RWPE2 (cell line): ENCODE measurements at regions not wholly inside any gene's neighbourhood (a gene's known extent, or its start where the extent isn't known, plus 50 kb on each side); places are given as distances from the start of the nearest gene placed in this dataset.
"Not testable (repeated sequence)": the region's sequence is repeated elsewhere in the genome, so short reads cannot be mapped to it uniquely, and the experiment has no call there.

Experiments
- ATAC-seq: fragments of 200-7000 bp; cut with Tn5 transposase; 3 replicates; pipeline ENCODE4 v1.9.1; 2021; ENCODE audit warnings: low read depth
- DNase-seq: peaks from one replicate; pipeline ENCODE4 v3.0.0-alpha.2; 2020; ENCODE audit warnings: low spot score
- H3K27ac ChIP-seq: fragments of 450-650 bp; 2 replicates; pipeline ENCODE4 v1.5.1; 2017; ENCODE audit warnings: mild to moderate bottlenecking; ENCODE audit not compliant: poor library complexity, severe bottlenecking
- H3K27me3 ChIP-seq: fragments of 250-450 bp; sonication (Bioruptor Pico); 2 replicates; pipeline ENCODE4 v1.5.1; 2021; ENCODE audit warnings: mild to moderate bottlenecking, moderate library complexity; ENCODE audit not compliant: insufficient read depth, poor library complexity, severe bottlenecking
- H3K36me3 ChIP-seq: fragments of 250-450 bp; sonication (Bioruptor Pico); 2 replicates; pipeline ENCODE4 v1.5.1; 2020; ENCODE audit warnings: low read depth, mild to moderate bottlenecking, moderate library complexity
- H3K4me1 ChIP-seq: fragments of 250-450 bp; sonication (Bioruptor Pico); 2 replicates; pipeline ENCODE4 v1.5.1; 2021; ENCODE audit warnings: mild to moderate bottlenecking, moderate library complexity; ENCODE audit not compliant: insufficient read depth, poor library complexity, severe bottlenecking
- H3K4me3 ChIP-seq: fragments of 250-450 bp; sonication (Bioruptor Pico); 2 replicates; pipeline ENCODE4 v1.5.1; 2021; ENCODE audit warnings: mild to moderate bottlenecking, moderate library complexity; ENCODE audit not compliant: severe bottlenecking
- H3K9me3 ChIP-seq: fragments of 250-450 bp; sonication (Bioruptor Pico); 2 replicates; pipeline ENCODE4 v1.5.1; 2021; ENCODE audit warnings: mild to moderate bottlenecking, moderate library complexity; ENCODE audit not compliant: severe bottlenecking
- TF ChIP-seq, protein P1 (sequence below): fragments of 450-650 bp; IDR thresholded peaks from one replicate; pipeline ENCODE4 v1.5.1; 2017; ENCODE audit warnings: mild to moderate bottlenecking, moderate library complexity; ENCODE audit not compliant: poor library complexity, severe bottlenecking

DNA sequence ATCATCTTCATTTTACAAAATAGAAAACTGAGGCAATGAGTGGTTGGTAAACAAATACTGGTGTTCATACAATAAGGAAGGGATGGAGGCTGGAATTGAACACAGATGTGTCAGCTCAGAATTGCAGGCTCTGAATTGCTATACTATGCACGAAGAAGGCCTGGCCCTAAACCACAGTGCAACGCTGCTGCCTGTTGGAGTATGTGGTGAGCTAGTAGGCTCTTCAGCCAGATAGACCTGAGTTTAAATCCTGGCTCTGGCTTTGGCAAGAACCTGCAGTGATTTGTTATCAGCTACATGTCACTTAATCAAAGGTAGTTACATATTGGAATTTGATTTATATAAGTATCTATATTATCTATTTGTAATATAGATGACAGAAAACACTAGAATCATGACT lies 1602.4 kb upstream of the CELF4 start:
- H3K36me3 ChIP-seq, result no peaks in the 10 kb centered on the region
- H3K9me3 ChIP-seq, result no peaks in the 10 kb centered on the region
- H3K4me3 ChIP-seq, result no peak overlapping the region
- ATAC-seq (no peak), DNase-seq (no peak)
- H3K27me3 ChIP-seq, result no peaks in the 10 kb centered on the region
- TF ChIP-seq, protein P1, sequence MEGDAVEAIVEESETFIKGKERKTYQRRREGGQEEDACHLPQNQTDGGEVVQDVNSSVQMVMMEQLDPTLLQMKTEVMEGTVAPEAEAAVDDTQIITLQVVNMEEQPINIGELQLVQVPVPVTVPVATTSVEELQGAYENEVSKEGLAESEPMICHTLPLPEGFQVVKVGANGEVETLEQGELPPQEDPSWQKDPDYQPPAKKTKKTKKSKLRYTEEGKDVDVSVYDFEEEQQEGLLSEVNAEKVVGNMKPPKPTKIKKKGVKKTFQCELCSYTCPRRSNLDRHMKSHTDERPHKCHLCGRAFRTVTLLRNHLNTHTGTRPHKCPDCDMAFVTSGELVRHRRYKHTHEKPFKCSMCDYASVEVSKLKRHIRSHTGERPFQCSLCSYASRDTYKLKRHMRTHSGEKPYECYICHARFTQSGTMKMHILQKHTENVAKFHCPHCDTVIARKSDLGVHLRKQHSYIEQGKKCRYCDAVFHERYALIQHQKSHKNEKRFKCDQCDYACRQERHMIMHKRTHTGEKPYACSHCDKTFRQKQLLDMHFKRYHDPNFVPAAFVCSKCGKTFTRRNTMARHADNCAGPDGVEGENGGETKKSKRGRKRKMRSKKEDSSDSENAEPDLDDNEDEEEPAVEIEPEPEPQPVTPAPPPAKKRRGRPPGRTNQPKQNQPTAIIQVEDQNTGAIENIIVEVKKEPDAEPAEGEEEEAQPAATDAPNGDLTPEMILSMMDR, result no peak
- no peaks in the 10 kb centered on the region for H3K4me1 ChIP-seq
- no peak overlapping the region for H3K27ac ChIP-seq

DNA sequence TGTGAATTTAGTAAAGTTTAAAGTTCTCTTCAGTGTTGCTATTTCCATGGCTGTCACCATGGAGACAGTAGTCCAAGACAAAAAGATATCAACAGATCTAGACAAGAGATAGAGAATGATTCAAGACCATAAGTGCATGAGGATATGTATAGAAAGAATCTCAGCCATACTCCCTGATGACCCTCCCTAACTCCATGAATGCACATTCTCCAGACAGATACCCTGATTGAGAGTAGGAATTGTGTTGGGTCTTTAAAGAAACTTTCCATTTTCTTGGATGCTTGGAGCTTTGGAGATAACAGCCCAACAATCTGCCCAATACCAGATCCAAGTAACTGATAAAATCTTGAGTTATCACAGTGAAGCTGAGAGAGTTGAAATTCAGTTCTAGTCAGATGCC lies 1601.2 kb upstream of the CELF4 start:
- Histone ChIP-seq H3K9me3 (no peaks in the 10 kb centered on the region), H3K36me3 (no peaks in the 10 kb centered on the region), H3K4me3 (no peak overlapping the region), H3K27ac (no peak overlapping the region), H3K4me1 (no peaks in the 10 kb centered on the region), H3K27me3 (no peaks in the 10 kb centered on the region)
- ATAC-seq, result no peak
- TF ChIP-seq, protein P1, result no peak
- DNase-seq, result no peak

DNA sequence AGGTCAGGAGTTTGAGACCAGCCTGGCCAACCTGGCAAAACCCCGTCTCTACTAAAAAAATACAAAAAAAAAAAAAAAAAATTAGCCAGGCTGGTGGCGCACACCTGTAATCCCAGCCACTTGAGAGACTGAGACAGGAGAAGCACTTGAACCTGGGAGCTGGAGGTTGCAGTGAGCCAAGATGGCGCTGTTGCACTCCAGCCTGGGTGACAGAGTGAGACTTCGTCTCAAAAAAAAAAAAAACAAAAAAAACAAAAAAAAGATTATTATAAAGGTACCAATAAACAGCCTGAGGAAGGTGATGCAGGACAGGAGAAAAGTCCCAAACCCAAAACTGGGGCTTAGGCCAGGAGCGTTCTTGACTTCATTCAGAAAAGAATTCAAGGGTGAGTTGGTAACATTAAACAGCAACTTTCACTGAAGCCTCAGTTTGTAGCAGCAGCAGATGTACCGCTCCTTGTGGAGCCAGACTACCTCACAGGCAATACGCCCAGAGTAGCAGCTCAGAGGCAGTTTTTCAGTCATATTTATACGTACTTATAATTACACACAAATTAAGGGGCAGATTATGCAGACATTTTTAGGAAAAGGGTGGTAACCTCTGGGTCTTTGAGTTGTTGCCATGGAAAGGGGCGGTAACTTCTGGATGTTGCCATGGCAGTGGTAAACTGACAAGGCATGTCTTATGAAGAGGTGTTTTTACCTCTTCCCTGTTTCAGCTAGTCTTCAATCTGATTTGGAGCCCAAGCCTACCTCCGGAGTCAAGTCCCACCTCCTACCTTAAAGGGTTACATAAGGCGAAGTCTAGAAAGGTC lies 1596.6 kb upstream of the CELF4 start:
- TF ChIP-seq, protein P1, result no peak
- H3K27ac ChIP-seq, result no peak overlapping the region
- H3K36me3 ChIP-seq, result no peaks in the 10 kb centered on the region
- no peak overlapping the region for H3K4me3 ChIP-seq
- H3K4me1 ChIP-seq, result no peaks in the 10 kb centered on the region
- no peaks in the 10 kb centered on the region for H3K9me3 ChIP-seq
- H3K27me3 ChIP-seq, result no peaks in the 10 kb centered on the region
- DNase-seq, result no peak
- no peak for ATAC-seq

DNA sequence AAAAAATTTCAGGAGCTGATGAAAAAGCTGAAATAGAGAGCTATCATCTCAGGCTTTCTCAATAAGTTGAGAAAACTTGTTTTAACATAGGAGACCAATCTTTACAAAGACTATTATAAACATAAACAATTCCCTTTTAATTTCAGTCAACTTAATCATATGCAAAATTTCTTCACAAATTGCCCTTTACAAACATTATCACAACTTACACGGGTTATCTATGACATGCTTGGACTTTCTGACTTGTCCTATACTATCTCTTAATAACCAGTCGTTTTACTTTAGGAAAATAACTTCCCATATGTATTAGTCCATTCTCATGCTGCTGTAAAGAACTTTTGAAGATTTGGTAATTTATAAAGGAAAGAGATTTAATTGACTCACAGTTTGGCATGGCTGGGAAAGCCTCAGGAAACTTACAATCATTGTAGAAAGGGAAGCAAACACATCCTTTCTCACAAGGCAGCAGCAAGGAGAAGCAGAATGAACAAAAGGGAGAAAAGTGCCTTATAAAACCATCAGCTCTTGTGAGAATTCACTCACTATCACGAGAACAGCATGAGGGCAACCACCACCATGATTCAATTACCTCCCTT lies 1583.7 kb upstream of the CELF4 start:
- Histone ChIP-seq H3K27me3 (no peaks in the 10 kb centered on the region), H3K4me1 (no peaks in the 10 kb centered on the region), H3K9me3 (peaks cover 9% of the 10 kb centered on the region), H3K27ac (no peak overlapping the region), H3K36me3 (no peaks in the 10 kb centered on the region), H3K4me3 (no peak overlapping the region)
- TF ChIP-seq, protein P1, result no peak
- DNase-seq, result no peak
- no peak for ATAC-seq

DNA sequence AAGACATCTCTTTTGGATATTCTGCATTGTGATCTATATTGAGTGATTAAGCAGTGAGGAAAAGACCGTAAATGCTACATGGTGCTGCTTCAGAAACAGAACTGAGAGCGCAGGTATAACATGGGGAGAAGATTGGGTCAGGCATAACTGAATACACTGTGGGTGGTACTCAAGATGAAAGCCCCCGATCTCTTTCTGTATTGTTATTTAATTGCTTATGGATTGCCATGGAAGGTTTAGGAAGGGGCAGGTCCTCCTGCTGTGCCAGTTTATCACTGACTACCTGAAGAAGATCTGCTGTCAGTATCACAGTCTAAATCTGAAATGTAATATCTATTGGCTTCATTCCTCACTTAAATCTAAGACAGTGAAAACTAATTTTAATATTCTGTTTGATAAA lies 1568.7 kb upstream of the CELF4 start:
- H3K27ac ChIP-seq, result no peak overlapping the region
- no peaks in the 10 kb centered on the region for H3K27me3 ChIP-seq
- H3K36me3 ChIP-seq, result no peaks in the 10 kb centered on the region
- no peak for ATAC-seq
- TF ChIP-seq, protein P1, result no peak
- no peaks in the 10 kb centered on the region for H3K4me1 ChIP-seq
- no peaks in the 10 kb centered on the region for H3K9me3 ChIP-seq
- DNase-seq, result no peak
- no peak overlapping the region for H3K4me3 ChIP-seq

DNA sequence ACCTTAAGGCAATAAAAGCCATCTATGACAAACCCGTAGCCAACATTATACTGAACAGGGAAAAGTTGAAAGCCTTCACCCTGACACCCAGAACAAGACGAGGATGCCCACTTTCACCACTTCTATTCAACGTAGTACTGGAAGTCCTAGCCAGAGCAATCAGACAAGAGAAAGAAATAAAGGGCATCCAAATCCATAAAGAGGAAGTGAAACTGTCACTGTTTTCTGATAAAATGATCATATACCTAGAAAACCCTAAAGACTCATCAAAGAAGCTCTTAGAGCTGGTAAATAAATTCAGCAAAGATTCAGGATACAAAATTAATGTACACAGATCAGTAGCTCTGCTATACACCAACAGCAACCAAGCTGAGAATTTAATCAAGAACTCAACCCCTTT lies 1561.9 kb upstream of the CELF4 start:
- ATAC-seq, H3K27me3 ChIP-seq, H3K36me3 ChIP-seq, DNase-seq, H3K9me3 ChIP-seq, H3K4me1 ChIP-seq, H3K27ac ChIP-seq, H3K4me3 ChIP-seq: not testable (repeated sequence)
